ENCODE measurements at regions not wholly inside any gene's neighbourhood (a gene's known extent, or its start where the extent isn't known, plus 50 kb on each side); places are given as distances from the start of the nearest gene placed in this dataset.
"Not testable (repeated sequence)": the region's sequence is repeated elsewhere in the genome, so short reads cannot be mapped to it uniquely, and the experiment has no call there.

GRCh38 chr10:65358565-65358964 lies 1567.3 kb upstream of the LRRTM3 start:
- no peak for DNase-seq (ENCODE audit: low spot score)

GRCh38 chr10:65360497-65360896 lies 1565.3 kb upstream of the LRRTM3 start:
- DNase-seq (ENCODE audit: low spot score) = no peak

- no peak for DNase-seq (ENCODE audit: low spot score)
These were observed 1560.0 kb upstream of the LRRTM3 start for GRCh38 chr10:65365878-65366277.

GRCh38 chr10:65367706-65368105 lies 1558.1 kb upstream of the LRRTM3 start:
- DNase-seq (ENCODE audit: low spot score) = no peak

- DNase-seq (ENCODE audit: low spot score) = no peak
These were observed 1550.3 kb upstream of the LRRTM3 start for GRCh38 chr10:65375528-65375927.

- no peak for DNase-seq (ENCODE audit: low spot score)
These were observed 1548.1 kb upstream of the LRRTM3 start for GRCh38 chr10:65377687-65378086.

- no peak for DNase-seq (ENCODE audit: low spot score)
These were observed 1531.1 kb upstream of the LRRTM3 start for GRCh38 chr10:65394502-65395297.

GRCh38 chr10:65395631-65396030 lies 1530.2 kb upstream of the LRRTM3 start:
- no peak for DNase-seq (ENCODE audit: low spot score)

GRCh38 chr10:65396997-65397396 lies 1528.8 kb upstream of the LRRTM3 start:
- DNase-seq (ENCODE audit: low spot score) = no peak

GRCh38 chr10:65408401-65408800 lies 1517.4 kb upstream of the LRRTM3 start:
- no peak for DNase-seq (ENCODE audit: low spot score)

- no peak for DNase-seq (ENCODE audit: low spot score)
These were observed 1512.8 kb upstream of the LRRTM3 start for GRCh38 chr10:65413001-65413400.

- no peak for DNase-seq (ENCODE audit: low spot score)
These were observed 1510.5 kb upstream of the LRRTM3 start for GRCh38 chr10:65415318-65415717.

- DNase-seq (ENCODE audit: low spot score) = no peak
These were observed 1509.7 kb upstream of the LRRTM3 start for GRCh38 chr10:65416094-65416493.

GRCh38 chr10:65419629-65420028 lies 1506.2 kb upstream of the LRRTM3 start:
- DNase-seq (ENCODE audit: low spot score) = no peak

GRCh38 chr10:65423043-65423442 lies 1502.8 kb upstream of the LRRTM3 start:
- no peak for DNase-seq (ENCODE audit: low spot score)

GRCh38 chr10:65429381-65429780 lies 1496.5 kb upstream of the LRRTM3 start:
- DNase-seq (ENCODE audit: low spot score) = not testable (repeated sequence)

GRCh38 chr10:65430979-65431378 lies 1494.9 kb upstream of the LRRTM3 start:
- no peak for DNase-seq (ENCODE audit: low spot score)

- no peak for DNase-seq (ENCODE audit: low spot score)
These were observed 1454.8 kb upstream of the LRRTM3 start for GRCh38 chr10:65470986-65471385.

GRCh38 chr10:65482848-65483247 lies 1443.0 kb upstream of the LRRTM3 start:
- no peak for DNase-seq (ENCODE audit: low spot score)

- no peak for DNase-seq (ENCODE audit: low spot score)
These were observed 1434.0 kb upstream of the LRRTM3 start for GRCh38 chr10:65491799-65492198.

GRCh38 chr10:65496541-65496940 lies 1429.3 kb upstream of the LRRTM3 start:
- no peak for DNase-seq (ENCODE audit: low spot score)

GRCh38 chr10:65497837-65498236 lies 1428.0 kb upstream of the LRRTM3 start:
- DNase-seq (ENCODE audit: low spot score) = no peak

- no peak for DNase-seq (ENCODE audit: low spot score)
These were observed 1425.1 kb upstream of the LRRTM3 start for GRCh38 chr10:65500716-65501115.

GRCh38 chr10:65501259-65501658 lies 1424.6 kb upstream of the LRRTM3 start:
- no peak for DNase-seq (ENCODE audit: low spot score)
